GM12865 (cell line): ENCODE measurements at regions not wholly inside any gene's neighbourhood (a gene's known extent, or its start where the extent isn't known, plus 50 kb on each side); places are given as distances from the start of the nearest gene placed in this dataset.

Source experiments
- DNase-seq: peaks from one replicate; pipeline ENCODE4 v3.0.0; 2010; ENCODE audit warnings: low read depth
- H3K4me3 ChIP-seq: 2 replicates; pipeline ENCODE4 v1.5.1; 2011; ENCODE audit warnings: mild to moderate bottlenecking, low read depth, low read length, control low read depth
- CTCF ChIP-seq: IDR thresholded peaks from 2 replicates; pipeline ENCODE4 v1.5.1; 2011; ENCODE audit warnings: low read length, control low read depth, low read depth, inconsistent platforms; ENCODE audit not compliant: insufficient read depth; ENCODE audit errors: missing control alignments

GRCh38 chr4:81906905-81907304 lies 435.2 kb upstream of the RASGEF1B start:
- no peak for DNase-seq
- no peak for TF ChIP-seq CTCF
- H3K4me3 ChIP-seq = no peak overlapping the region

- peak; percentile 35 for DNase-seq
- H3K4me3 ChIP-seq = no peak overlapping the region
- TF ChIP-seq CTCF = no peak
Measured at GRCh38 chr4:81905971-81906370, 434.3 kb upstream of the RASGEF1B start.

- DNase-seq = no peak
- TF ChIP-seq CTCF = no peak
Measured at GRCh38 chr4:81904121-81904520, 432.4 kb upstream of the RASGEF1B start.

GRCh38 chr4:81903212-81903611 lies 431.5 kb upstream of the RASGEF1B start:
- no peak overlapping the region for H3K4me3 ChIP-seq
- TF ChIP-seq CTCF = no peak
- no peak for DNase-seq

More at GRCh38 chr4:81904121-81904520, 432.4 kb upstream of the RASGEF1B start:
- no peak overlapping the region for H3K4me3 ChIP-seq

GRCh38 chr4:81898862-81899504 lies 427.3 kb upstream of the RASGEF1B start:
- no peak for TF ChIP-seq CTCF
- H3K4me3 ChIP-seq = no peak overlapping the region
- no peak for DNase-seq

DNA sequence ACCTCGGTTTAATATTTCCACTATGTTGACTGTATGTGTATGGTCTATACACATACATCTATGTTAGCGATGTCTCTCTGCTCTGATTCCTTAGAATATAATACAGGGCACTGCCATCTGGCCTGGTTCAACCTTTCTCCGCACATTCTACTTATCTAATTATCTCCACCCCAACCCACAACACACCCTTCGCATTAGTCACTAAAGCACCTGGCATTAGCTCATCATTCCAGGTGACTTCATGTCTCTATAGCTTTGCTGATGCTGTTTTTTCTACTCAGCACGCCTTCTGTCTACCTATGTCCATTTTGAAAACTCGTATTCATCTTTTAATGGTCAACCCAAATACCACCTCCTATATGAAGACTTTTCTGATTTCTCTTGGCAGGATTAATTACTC lies 425.2 kb upstream of the RASGEF1B start:
- TF ChIP-seq CTCF = no peak
- no peak overlapping the region for H3K4me3 ChIP-seq
- no peak for DNase-seq

- no peak for TF ChIP-seq CTCF
- no peak overlapping the region for H3K4me3 ChIP-seq
- no peak for DNase-seq
Measured at GRCh38 chr4:81891005-81891996, 419.6 kb upstream of the RASGEF1B start.
